ENCODE measurements at regions not wholly inside any gene's neighbourhood (a gene's known extent, or its start where the extent isn't known, plus 50 kb on each side); places are given as distances from the start of the nearest gene placed in this dataset.

DNA sequence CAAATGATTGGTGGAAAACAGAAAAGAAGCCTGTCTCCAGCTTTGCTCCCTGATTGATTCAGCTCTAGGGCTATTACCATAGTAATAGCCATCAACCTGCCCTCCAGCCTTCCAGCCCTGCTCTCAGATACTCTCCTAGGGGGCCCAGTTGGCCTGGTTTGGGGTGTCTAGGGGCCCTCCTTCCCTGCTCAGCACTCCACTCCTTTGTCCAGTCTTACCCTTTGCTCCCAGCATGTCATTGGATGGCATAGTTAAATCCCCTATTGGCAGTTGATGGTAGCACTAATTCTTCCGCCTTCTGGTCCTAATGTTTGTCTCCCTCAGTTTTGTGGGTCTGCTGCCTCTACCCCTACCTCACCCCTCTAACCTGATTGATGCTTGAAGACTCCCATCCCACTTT, 175.4 kb upstream of the PELI2 start:
- H3K27me3 ChIP-seq (replicated peaks; ENCODE audit: insufficient read depth, low read depth, low read length, poor library complexity) = no peaks in the 10 kb centered on the region
- no peak for DNase-seq (ENCODE audit: low spot score)
- H3K36me3 ChIP-seq (ENCODE audit: insufficient read depth, low read length, poor library complexity, severe bottlenecking) = no peaks in the 10 kb centered on the region
- no peak overlapping the region for H3K4me3 ChIP-seq (ENCODE audit: low read depth, low read length, poor library complexity, severe bottlenecking)
- no peak overlapping the region for H3K27ac ChIP-seq (ENCODE audit: low read depth, low read length, poor library complexity, severe bottlenecking)
- ChIA-PET POLR2A (ENCODE audit: low non-redundant PET) (no interaction called here), CTCF (no interaction called here)
- no peaks in the 10 kb centered on the region for H3K4me1 ChIP-seq (ENCODE audit: insufficient read depth, low read length, poor library complexity, severe bottlenecking)
- H3K9me3 ChIP-seq (ENCODE audit: low read depth, low read length, poor library complexity, severe bottlenecking) = no peaks in the 10 kb centered on the region
- BruUV-seq (replicated peaks) = no TSS peak
- intact Hi-C loops (cut with micrococcal nuclease; ENCODE audit: unreplicated experiment) = no loop called here
- TF ChIP-seq EZH2 (IDR thresholded peaks at IDR 0.05; ENCODE audit: borderline replicate concordance, low read depth, low read length, poor library complexity, severe bottlenecking) = no peak
- TF ChIP-seq, protein P1, sequence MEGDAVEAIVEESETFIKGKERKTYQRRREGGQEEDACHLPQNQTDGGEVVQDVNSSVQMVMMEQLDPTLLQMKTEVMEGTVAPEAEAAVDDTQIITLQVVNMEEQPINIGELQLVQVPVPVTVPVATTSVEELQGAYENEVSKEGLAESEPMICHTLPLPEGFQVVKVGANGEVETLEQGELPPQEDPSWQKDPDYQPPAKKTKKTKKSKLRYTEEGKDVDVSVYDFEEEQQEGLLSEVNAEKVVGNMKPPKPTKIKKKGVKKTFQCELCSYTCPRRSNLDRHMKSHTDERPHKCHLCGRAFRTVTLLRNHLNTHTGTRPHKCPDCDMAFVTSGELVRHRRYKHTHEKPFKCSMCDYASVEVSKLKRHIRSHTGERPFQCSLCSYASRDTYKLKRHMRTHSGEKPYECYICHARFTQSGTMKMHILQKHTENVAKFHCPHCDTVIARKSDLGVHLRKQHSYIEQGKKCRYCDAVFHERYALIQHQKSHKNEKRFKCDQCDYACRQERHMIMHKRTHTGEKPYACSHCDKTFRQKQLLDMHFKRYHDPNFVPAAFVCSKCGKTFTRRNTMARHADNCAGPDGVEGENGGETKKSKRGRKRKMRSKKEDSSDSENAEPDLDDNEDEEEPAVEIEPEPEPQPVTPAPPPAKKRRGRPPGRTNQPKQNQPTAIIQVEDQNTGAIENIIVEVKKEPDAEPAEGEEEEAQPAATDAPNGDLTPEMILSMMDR (conservative IDR thresholded peaks at IDR 0.05; ENCODE audit: low read depth, low read length) = no peak

DNA sequence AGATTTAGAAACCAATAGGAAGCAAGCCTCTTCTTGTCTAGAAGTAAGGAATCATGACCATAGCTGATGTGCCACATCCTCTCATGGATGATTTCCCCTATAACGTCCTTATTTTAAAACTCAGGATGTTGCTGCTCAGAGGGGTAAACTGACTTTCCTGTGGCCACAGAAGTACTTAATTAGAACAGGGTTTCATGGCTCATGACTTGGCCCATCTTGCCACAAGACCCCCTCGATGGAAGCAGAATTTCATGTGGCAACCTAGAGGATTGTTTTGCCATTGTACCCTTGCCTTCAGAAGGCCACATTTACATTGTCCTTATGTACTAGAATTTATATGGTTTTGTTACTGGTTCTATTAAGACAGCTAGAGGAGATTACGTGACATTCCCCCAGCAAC, 173.5 kb upstream of the PELI2 start:
- no peaks in the 10 kb centered on the region for H3K4me1 ChIP-seq (ENCODE audit: insufficient read depth, low read length, poor library complexity, severe bottlenecking)
- no peaks in the 10 kb centered on the region for H3K9me3 ChIP-seq (ENCODE audit: low read depth, low read length, poor library complexity, severe bottlenecking)
- no peak overlapping the region for H3K4me3 ChIP-seq (ENCODE audit: low read depth, low read length, poor library complexity, severe bottlenecking)
- no peaks in the 10 kb centered on the region for H3K36me3 ChIP-seq (ENCODE audit: insufficient read depth, low read length, poor library complexity, severe bottlenecking)
- intact Hi-C loops (cut with micrococcal nuclease; ENCODE audit: unreplicated experiment) = no loop called here
- TF ChIP-seq, protein P1 (conservative IDR thresholded peaks at IDR 0.05; ENCODE audit: low read depth, low read length) = no peak
- no peak for TF ChIP-seq EZH2 (IDR thresholded peaks at IDR 0.05; ENCODE audit: borderline replicate concordance, low read depth, low read length, poor library complexity, severe bottlenecking)
- POLR2A ChIA-PET (ENCODE audit: low non-redundant PET) = no interaction called here
- DNase-seq (ENCODE audit: low spot score) = no peak
- BruUV-seq (replicated peaks) = no TSS peak
- CTCF ChIA-PET = no interaction called here
- H3K27ac ChIP-seq (ENCODE audit: low read depth, low read length, poor library complexity, severe bottlenecking) = no peak overlapping the region
- no peaks in the 10 kb centered on the region for H3K27me3 ChIP-seq (replicated peaks; ENCODE audit: insufficient read depth, low read depth, low read length, poor library complexity)

DNA sequence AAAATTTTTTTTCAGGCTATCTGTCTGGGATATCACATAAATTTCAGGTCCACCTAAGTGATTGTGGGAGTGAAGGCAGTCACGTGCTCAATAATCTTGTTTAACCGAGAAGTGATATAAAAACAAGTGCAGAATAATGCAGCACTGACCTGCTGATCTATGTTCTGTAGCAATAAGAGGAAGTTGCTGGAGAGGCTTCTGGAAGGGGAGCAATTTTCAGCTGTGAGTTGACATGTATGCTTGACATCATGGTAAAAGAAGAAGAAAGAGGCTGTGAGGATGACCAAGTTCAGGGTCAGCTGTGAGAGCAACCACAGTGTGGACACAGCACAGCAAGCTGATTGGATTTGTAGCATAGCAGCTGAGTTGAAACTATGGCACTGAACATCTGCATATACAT, 172.0 kb upstream of the PELI2 start:
- no peak for DNase-seq (ENCODE audit: low spot score)
- CTCF ChIA-PET = no interaction called here
- Histone ChIP-seq H3K27me3 (replicated peaks; ENCODE audit: insufficient read depth, low read depth, low read length, poor library complexity) (no peaks in the 10 kb centered on the region), H3K36me3 (ENCODE audit: insufficient read depth, low read length, poor library complexity, severe bottlenecking) (no peaks in the 10 kb centered on the region), H3K27ac (ENCODE audit: low read depth, low read length, poor library complexity, severe bottlenecking) (no peak overlapping the region), H3K9me3 (ENCODE audit: low read depth, low read length, poor library complexity, severe bottlenecking) (no peaks in the 10 kb centered on the region), H3K4me3 (ENCODE audit: low read depth, low read length, poor library complexity, severe bottlenecking) (no peak overlapping the region), H3K4me1 (ENCODE audit: insufficient read depth, low read length, poor library complexity, severe bottlenecking) (no peaks in the 10 kb centered on the region)
- POLR2A ChIA-PET (ENCODE audit: low non-redundant PET) = interaction anchor here (0.6 kb wide), 1 partner anchor 337 kb away, joined by 3 read pairs; no protein-coding TSS in a partner anchor
- no TSS peak for BruUV-seq (replicated peaks)
- intact Hi-C loops (cut with micrococcal nuclease; ENCODE audit: unreplicated experiment) = no loop called here
- TF ChIP-seq, protein P1 (conservative IDR thresholded peaks at IDR 0.05; ENCODE audit: low read depth, low read length) = no peak
- TF ChIP-seq EZH2 (IDR thresholded peaks at IDR 0.05; ENCODE audit: borderline replicate concordance, low read depth, low read length, poor library complexity, severe bottlenecking) = no peak
